ENCODE measurements at regions not wholly inside any gene's neighbourhood (a gene's known extent, or its start where the extent isn't known, plus 50 kb on each side); places are given as distances from the start of the nearest gene placed in this dataset.

- Histone ChIP-seq H3K27me3 (ENCODE audit: control insufficient read depth, insufficient read depth, low read length) (no peaks in the 10 kb centered on the region), H4K20me1 (ENCODE audit: control insufficient read depth, extremely low read depth, insufficient read depth, low read length) (no peaks in the 10 kb centered on the region), H3K36me3 (ENCODE audit: control insufficient read depth, insufficient read depth, low read length) (no peaks in the 10 kb centered on the region), H3K79me2 (ENCODE audit: control insufficient read depth, insufficient read depth, low read length) (no peaks in the 10 kb centered on the region), H2AFZ (ENCODE audit: low read length) (no peak overlapping the region), H3K27ac (ENCODE audit: insufficient read depth, low read length) (no peak overlapping the region), H3K4me1 (ENCODE audit: control insufficient read depth, extremely low read depth, insufficient read depth, low read length) (no peaks in the 10 kb centered on the region), H3K4me3 (replicated peaks in 1 of 4; ENCODE audit: control extremely low read depth in 1 of 4, insufficient read depth in 1 of 4, low read depth in 3 of 4, low read length in 4 of 4) (no peak overlapping the region), H3K9me3 (ENCODE audit: control insufficient read depth, insufficient read depth, low read depth, low read length) (no peaks in the 10 kb centered on the region), H3K9ac (ENCODE audit: insufficient read depth, low read length) (no peak overlapping the region), H3K4me2 (ENCODE audit: extremely low read depth, insufficient read depth, low read length) (no peak overlapping the region)
- DNase-seq (ENCODE audit: low read depth in 2 of 2), result no peak
- TF ChIP-seq CTCF (conservative IDR thresholded peaks at IDR 0.05 in 1 of 2, IDR thresholded peaks at IDR 0.05 in 1 of 2; ENCODE audit: low read depth in 1 of 2, low read length in 2 of 2), result no peak
- no peak for TF ChIP-seq EZH2 (IDR thresholded peaks at IDR 0.05; ENCODE audit: low read length, missing control alignments)
Measured at GRCh38 chr9:3012245-3012644, 168.3 kb upstream of the PUM3 start.

GRCh38 chr9:3008091-3008490 lies 164.2 kb upstream of the PUM3 start:
- TF ChIP-seq CTCF (conservative IDR thresholded peaks at IDR 0.05 in 1 of 2, IDR thresholded peaks at IDR 0.05 in 1 of 2; ENCODE audit: low read depth in 1 of 2, low read length in 2 of 2) (no peak), EZH2 (IDR thresholded peaks at IDR 0.05; ENCODE audit: low read length, missing control alignments) (no peak)
- no peaks in the 10 kb centered on the region for H3K9me3 ChIP-seq (ENCODE audit: control insufficient read depth, insufficient read depth, low read depth, low read length)
- H4K20me1 ChIP-seq (ENCODE audit: control insufficient read depth, extremely low read depth, insufficient read depth, low read length), result no peaks in the 10 kb centered on the region
- no peak for DNase-seq (ENCODE audit: low read depth in 2 of 2)
- H3K4me2 ChIP-seq (ENCODE audit: extremely low read depth, insufficient read depth, low read length), result no peak overlapping the region
- no peak overlapping the region for H2AFZ ChIP-seq (ENCODE audit: low read length)
- H3K27ac ChIP-seq (ENCODE audit: insufficient read depth, low read length), result no peak overlapping the region
- H3K4me3 ChIP-seq (replicated peaks in 1 of 4; ENCODE audit: control extremely low read depth in 1 of 4, insufficient read depth in 1 of 4, low read depth in 3 of 4, low read length in 4 of 4), result no peak overlapping the region
- H3K27me3 ChIP-seq (ENCODE audit: control insufficient read depth, insufficient read depth, low read length), result no peaks in the 10 kb centered on the region
- H3K4me1 ChIP-seq (ENCODE audit: control insufficient read depth, extremely low read depth, insufficient read depth, low read length), result no peaks in the 10 kb centered on the region
- H3K79me2 ChIP-seq (ENCODE audit: control insufficient read depth, insufficient read depth, low read length), result no peaks in the 10 kb centered on the region
- no peak overlapping the region for H3K9ac ChIP-seq (ENCODE audit: insufficient read depth, low read length)
- H3K36me3 ChIP-seq (ENCODE audit: control insufficient read depth, insufficient read depth, low read length), result no peaks in the 10 kb centered on the region

GRCh38 chr9:3007326-3007725 lies 163.4 kb upstream of the PUM3 start:
- Histone ChIP-seq H3K9ac (ENCODE audit: insufficient read depth, low read length) (no peak overlapping the region), H3K79me2 (ENCODE audit: control insufficient read depth, insufficient read depth, low read length) (no peaks in the 10 kb centered on the region), H3K4me3 (replicated peaks in 1 of 4; ENCODE audit: control extremely low read depth in 1 of 4, insufficient read depth in 1 of 4, low read depth in 3 of 4, low read length in 4 of 4) (no peak overlapping the region), H3K4me2 (ENCODE audit: extremely low read depth, insufficient read depth, low read length) (no peak overlapping the region), H3K9me3 (ENCODE audit: control insufficient read depth, insufficient read depth, low read depth, low read length) (no peaks in the 10 kb centered on the region), H4K20me1 (ENCODE audit: control insufficient read depth, extremely low read depth, insufficient read depth, low read length) (no peaks in the 10 kb centered on the region), H2AFZ (ENCODE audit: low read length) (no peak overlapping the region), H3K36me3 (ENCODE audit: control insufficient read depth, insufficient read depth, low read length) (no peaks in the 10 kb centered on the region), H3K27me3 (ENCODE audit: control insufficient read depth, insufficient read depth, low read length) (no peaks in the 10 kb centered on the region), H3K27ac (ENCODE audit: insufficient read depth, low read length) (no peak overlapping the region), H3K4me1 (ENCODE audit: control insufficient read depth, extremely low read depth, insufficient read depth, low read length) (no peaks in the 10 kb centered on the region)
- no peak for DNase-seq (ENCODE audit: low read depth in 2 of 2)
- TF ChIP-seq CTCF (conservative IDR thresholded peaks at IDR 0.05 in 1 of 2, IDR thresholded peaks at IDR 0.05 in 1 of 2; ENCODE audit: low read depth in 1 of 2, low read length in 2 of 2), result no peak
- no peak for TF ChIP-seq EZH2 (IDR thresholded peaks at IDR 0.05; ENCODE audit: low read length, missing control alignments)
